ENCODE measurements at regions not wholly inside any gene's neighbourhood (a gene's known extent, or its start where the extent isn't known, plus 50 kb on each side); places are given as distances from the start of the nearest gene placed in this dataset.

GRCh38 chr2:212912445-212913103, 238.8 kb downstream of the IKZF2 start:
- ATAC-seq: no peak
- peaks cover 13% of the 10 kb centered on the region for H3K4me1 Mint-ChIP-seq
- no peaks in the 10 kb centered on the region for H3K36me3 Mint-ChIP-seq
- no peak overlapping the region for H3K4me3 Mint-ChIP-seq
- peaks cover 5% of the 10 kb centered on the region for H3K9me3 Mint-ChIP-seq
- TF ChIP-seq, protein P1, sequence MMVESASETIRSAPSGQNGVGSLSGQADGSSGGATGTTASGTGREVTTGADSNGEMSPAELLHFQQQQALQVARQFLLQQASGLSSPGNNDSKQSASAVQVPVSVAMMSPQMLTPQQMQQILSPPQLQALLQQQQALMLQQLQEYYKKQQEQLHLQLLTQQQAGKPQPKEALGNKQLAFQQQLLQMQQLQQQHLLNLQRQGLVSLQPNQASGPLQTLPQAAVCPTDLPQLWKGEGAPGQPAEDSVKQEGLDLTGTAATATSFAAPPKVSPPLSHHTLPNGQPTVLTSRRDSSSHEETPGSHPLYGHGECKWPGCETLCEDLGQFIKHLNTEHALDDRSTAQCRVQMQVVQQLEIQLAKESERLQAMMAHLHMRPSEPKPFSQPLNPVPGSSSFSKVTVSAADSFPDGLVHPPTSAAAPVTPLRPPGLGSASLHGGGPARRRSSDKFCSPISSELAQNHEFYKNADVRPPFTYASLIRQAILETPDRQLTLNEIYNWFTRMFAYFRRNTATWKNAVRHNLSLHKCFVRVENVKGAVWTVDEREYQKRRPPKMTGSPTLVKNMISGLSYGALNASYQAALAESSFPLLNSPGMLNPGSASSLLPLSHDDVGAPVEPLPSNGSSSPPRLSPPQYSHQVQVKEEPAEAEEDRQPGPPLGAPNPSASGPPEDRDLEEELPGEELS (CRISPR knock-in tag; IDR thresholded peaks at IDR 0.05): no peak
- TF ChIP-seq PRRX2 (CRISPR knock-in tag; IDR thresholded peaks at IDR 0.05): no peak
- no peak for TF ChIP-seq NR3C1 (CRISPR knock-in tag; conservative IDR thresholded peaks at IDR 0.05; ENCODE audit: low read depth)
- no peak for TF ChIP-seq FOXK1 (CRISPR knock-in tag; IDR thresholded peaks at IDR 0.05)
- no peak for TF ChIP-seq PREB (CRISPR knock-in tag; IDR thresholded peaks at IDR 0.05; ENCODE audit: borderline replicate concordance)
- no peak for TF ChIP-seq TCF7 (CRISPR knock-in tag; IDR thresholded peaks at IDR 0.05; ENCODE audit: low read depth)
- no peak for TF ChIP-seq SP1 (CRISPR knock-in tag; conservative IDR thresholded peaks at IDR 0.05)
- TF ChIP-seq TEAD4 (CRISPR knock-in tag; IDR thresholded peaks at IDR 0.05): no peak
- no peak for TF ChIP-seq JUN (CRISPR knock-in tag; IDR thresholded peaks at IDR 0.05)
- no peak for TF ChIP-seq ZNF121 (CRISPR knock-in tag; IDR thresholded peaks at IDR 0.05)
- TF ChIP-seq PRDM15 (CRISPR knock-in tag; IDR thresholded peaks at IDR 0.05): no peak
- TF ChIP-seq ZNF396 (CRISPR knock-in tag; IDR thresholded peaks at IDR 0.05; ENCODE audit: borderline replicate concordance): no peak
- TF ChIP-seq NFE2L1 (CRISPR knock-in tag; IDR thresholded peaks at IDR 0.05): no peak
- TF ChIP-seq GRHL2 (CRISPR knock-in tag; IDR thresholded peaks at IDR 0.05; ENCODE audit: insufficient replicate concordance, severe bottlenecking): no peak
- no peak overlapping the region for H3K27ac Mint-ChIP-seq
- ChIA-PET POLR2A (no interaction called here), CTCF (no interaction called here)
- no peak for DNase-seq (ENCODE audit: low spot score)
- peaks cover 24% of the 10 kb centered on the region for H3K27me3 Mint-ChIP-seq (ENCODE audit: low read depth)

GRCh38 chr2:212911011-212911410, 240.4 kb downstream of the IKZF2 start:
- no peak for DNase-seq (ENCODE audit: low spot score)
- Mint-ChIP-seq H3K4me1 (peaks cover under 1% of the 10 kb centered on the region), H3K4me3 (no peak overlapping the region), H3K36me3 (no peaks in the 10 kb centered on the region), H3K27ac (no peak overlapping the region), H3K27me3 (ENCODE audit: low read depth) (peaks cover 21% of the 10 kb centered on the region), H3K9me3 (peaks cover 5% of the 10 kb centered on the region)
- POLR2A ChIA-PET: no interaction called here
- no peak for ATAC-seq
- CTCF ChIA-PET: no interaction called here
- TF ChIP-seq CREM (CRISPR knock-in tag; IDR thresholded peaks at IDR 0.05) (no peak), ZNF671 (CRISPR knock-in tag; IDR thresholded peaks at IDR 0.05) (no peak), ZNF532 (CRISPR knock-in tag; IDR thresholded peaks at IDR 0.05; ENCODE audit: borderline replicate concordance) (no peak), HMGA2 (CRISPR knock-in tag; IDR thresholded peaks at IDR 0.05) (no peak), CBFB (CRISPR knock-in tag; IDR thresholded peaks at IDR 0.05; ENCODE audit: low read depth) (no peak), ZBTB21 (CRISPR knock-in tag; IDR thresholded peaks at IDR 0.05; ENCODE audit: borderline replicate concordance) (no peak)
- TF ChIP-seq, protein P2, sequence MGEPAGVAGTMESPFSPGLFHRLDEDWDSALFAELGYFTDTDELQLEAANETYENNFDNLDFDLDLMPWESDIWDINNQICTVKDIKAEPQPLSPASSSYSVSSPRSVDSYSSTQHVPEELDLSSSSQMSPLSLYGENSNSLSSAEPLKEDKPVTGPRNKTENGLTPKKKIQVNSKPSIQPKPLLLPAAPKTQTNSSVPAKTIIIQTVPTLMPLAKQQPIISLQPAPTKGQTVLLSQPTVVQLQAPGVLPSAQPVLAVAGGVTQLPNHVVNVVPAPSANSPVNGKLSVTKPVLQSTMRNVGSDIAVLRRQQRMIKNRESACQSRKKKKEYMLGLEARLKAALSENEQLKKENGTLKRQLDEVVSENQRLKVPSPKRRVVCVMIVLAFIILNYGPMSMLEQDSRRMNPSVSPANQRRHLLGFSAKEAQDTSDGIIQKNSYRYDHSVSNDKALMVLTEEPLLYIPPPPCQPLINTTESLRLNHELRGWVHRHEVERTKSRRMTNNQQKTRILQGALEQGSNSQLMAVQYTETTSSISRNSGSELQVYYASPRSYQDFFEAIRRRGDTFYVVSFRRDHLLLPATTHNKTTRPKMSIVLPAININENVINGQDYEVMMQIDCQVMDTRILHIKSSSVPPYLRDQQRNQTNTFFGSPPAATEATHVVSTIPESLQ (CRISPR knock-in tag; IDR thresholded peaks at IDR 0.05): no peak
- TF ChIP-seq, protein P3, sequence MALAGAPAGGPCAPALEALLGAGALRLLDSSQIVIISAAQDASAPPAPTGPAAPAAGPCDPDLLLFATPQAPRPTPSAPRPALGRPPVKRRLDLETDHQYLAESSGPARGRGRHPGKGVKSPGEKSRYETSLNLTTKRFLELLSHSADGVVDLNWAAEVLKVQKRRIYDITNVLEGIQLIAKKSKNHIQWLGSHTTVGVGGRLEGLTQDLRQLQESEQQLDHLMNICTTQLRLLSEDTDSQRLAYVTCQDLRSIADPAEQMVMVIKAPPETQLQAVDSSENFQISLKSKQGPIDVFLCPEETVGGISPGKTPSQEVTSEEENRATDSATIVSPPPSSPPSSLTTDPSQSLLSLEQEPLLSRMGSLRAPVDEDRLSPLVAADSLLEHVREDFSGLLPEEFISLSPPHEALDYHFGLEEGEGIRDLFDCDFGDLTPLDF (CRISPR knock-in tag; IDR thresholded peaks at IDR 0.05): no peak
